Coronary artery (tissue), 2 donors: ENCODE measurements at regions not wholly inside any gene's neighbourhood (a gene's known extent, or its start where the extent isn't known, plus 50 kb on each side); places are given as distances from the start of the nearest gene placed in this dataset.

Experiments
- DNase-seq: peaks from one replicate; pipeline ENCODE4 v3.0.0-alpha.2; 2017; ENCODE audit warnings: low spot score
- H3K27ac ChIP-seq, 2 donors: fragments of 200-600 bp; sonication (generic); one replicate each; pipeline ENCODE4 v1.5.1; 2016 to 2019
- H3K4me3 ChIP-seq: fragments of 200-600 bp; sonication (generic); 2 replicates; pipeline ENCODE4 v1.5.1; 2016; ENCODE audit warnings: mild to moderate bottlenecking, moderate library complexity
- TF ChIP-seq, protein P1 (sequence below): fragments of 200-600 bp; sonication (generic); IDR thresholded peaks from one replicate; pipeline ENCODE4 v1.5.1; 2019; ENCODE audit warnings: antibody characterized with exemption

DNA sequence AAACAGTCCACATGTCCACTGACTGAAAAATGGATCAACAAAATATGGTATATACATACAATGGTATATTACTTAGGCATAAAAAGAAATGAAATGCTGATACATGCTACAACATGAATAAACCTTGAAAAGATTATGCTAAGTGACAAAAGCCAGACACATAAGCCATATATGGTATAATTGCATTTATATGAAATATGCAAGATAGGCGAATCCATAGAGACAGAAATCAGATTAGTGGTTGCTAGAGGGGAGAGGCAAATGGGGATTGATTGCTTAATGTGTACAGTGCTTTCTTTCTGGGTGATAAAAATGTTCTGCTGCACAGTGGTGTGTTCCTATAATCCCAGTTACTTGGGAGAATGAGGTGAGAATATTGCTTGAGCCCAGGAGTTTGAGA is 171.0 kb downstream of the CYP26B1 start:
- TF ChIP-seq, protein P1, sequence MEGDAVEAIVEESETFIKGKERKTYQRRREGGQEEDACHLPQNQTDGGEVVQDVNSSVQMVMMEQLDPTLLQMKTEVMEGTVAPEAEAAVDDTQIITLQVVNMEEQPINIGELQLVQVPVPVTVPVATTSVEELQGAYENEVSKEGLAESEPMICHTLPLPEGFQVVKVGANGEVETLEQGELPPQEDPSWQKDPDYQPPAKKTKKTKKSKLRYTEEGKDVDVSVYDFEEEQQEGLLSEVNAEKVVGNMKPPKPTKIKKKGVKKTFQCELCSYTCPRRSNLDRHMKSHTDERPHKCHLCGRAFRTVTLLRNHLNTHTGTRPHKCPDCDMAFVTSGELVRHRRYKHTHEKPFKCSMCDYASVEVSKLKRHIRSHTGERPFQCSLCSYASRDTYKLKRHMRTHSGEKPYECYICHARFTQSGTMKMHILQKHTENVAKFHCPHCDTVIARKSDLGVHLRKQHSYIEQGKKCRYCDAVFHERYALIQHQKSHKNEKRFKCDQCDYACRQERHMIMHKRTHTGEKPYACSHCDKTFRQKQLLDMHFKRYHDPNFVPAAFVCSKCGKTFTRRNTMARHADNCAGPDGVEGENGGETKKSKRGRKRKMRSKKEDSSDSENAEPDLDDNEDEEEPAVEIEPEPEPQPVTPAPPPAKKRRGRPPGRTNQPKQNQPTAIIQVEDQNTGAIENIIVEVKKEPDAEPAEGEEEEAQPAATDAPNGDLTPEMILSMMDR: no peak
- no peak overlapping the region for H3K27ac ChIP-seq
- DNase-seq: no peak
- no peak overlapping the region for H3K4me3 ChIP-seq

DNA sequence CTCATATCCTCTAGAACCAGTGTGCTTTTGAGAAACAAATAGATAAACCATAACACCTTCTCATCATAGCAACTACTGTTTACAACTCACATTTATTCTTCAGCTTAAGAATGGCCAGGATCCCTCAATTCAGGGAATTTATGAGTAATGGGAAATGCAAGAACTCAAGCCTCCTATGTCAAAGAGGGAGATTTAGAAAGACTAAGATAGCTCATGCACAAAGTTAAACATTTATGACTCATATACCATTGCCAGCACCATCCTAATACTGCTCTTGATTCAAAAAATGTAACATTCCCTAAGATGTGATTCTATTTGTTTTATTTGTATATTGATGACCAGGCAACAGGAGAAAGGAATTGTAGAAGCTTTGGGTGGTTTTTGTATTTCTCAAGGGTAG is 172.8 kb downstream of the CYP26B1 start:
- H3K4me3 ChIP-seq: no peak overlapping the region
- TF ChIP-seq, protein P1: no peak
- no peak for DNase-seq
- no peak overlapping the region for H3K27ac ChIP-seq

DNA sequence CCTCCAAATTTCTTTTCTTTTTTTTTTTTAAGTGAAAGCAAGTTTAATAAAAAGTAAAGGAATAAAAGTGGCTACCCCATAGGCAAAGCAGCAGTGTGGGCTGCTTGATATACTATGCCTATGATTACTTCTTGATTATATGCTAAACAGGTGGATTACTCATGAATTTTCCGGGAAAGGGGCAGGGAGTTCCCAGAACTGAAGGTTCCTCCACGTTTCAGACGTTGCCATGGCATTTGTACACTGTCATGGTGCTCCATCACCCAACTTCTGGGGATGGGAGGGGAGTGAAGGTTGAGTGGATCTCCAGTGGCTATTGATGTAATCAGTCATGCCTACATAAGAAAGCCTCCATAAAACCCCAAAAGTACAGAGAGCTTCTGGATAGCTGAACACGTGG is 176.2 kb downstream of the CYP26B1 start:
- Histone ChIP-seq H3K27ac (no peak overlapping the region), H3K4me3 (no peak overlapping the region)
- DNase-seq: no peak
- TF ChIP-seq, protein P1: no peak

DNA sequence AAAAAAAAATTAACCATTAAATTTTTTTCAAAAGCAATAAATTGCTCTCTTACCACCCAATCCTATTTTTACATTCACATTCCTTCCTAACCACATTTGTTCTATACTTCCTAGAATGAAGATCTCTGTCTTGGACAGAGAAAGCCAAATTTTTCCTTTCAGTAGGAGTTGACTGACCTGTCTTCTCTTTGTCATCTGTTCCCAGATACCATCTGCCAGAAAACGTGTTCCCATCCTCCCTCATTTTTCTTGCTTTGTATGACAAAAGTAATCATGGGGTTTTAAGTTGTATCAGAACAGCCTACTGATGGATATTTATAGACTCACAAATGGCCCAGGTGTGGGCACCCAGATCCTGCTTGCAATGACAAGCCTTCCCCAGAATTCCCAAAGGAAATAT is 182.1 kb downstream of the CYP26B1 start:
- no peak for DNase-seq
- TF ChIP-seq, protein P1: no peak
- H3K4me3 ChIP-seq: no peak overlapping the region
- H3K27ac ChIP-seq: no peak overlapping the region

DNA sequence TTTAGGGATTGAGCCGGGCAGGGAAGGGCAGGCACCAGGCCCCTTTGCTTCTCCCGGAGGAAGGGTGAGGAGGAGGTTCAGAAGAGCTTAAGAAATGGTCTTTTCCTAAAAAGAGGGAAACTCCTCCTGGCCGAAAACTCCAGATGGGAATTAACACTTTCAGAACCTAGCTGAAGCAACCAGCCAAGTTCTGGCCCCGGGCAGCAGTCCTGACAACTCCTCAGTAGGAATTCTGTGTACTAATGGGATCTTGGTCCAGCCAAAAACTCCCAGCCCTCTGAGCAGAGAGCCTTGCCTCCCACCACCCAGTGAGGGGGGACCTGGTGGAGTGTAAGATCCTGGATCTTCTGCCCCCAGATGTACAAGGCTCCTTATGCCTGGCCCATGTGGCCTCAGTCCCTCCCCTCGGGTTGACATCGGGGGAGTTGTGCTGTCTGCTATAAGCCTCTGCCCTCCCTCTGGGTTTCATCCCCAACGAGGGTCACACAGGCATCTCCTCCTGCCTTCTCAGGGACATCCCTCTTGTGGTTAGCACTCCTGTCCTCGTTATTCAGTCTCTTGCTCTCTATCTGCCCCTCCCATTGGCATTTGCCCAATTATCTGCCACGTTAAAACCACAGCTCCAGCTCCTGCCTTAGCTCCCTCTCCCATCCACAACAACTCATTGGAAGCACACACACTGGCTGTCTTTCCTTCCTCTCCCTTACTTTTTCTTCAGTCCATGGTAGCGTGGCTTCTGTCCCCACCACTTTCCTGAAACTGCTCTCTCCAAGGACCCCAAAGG is 184.6 kb downstream of the CYP26B1 start:
- Histone ChIP-seq H3K4me3 (no peak overlapping the region), H3K27ac (no peak overlapping the region)
- DNase-seq: no peak
- TF ChIP-seq, protein P1: no peak

DNA sequence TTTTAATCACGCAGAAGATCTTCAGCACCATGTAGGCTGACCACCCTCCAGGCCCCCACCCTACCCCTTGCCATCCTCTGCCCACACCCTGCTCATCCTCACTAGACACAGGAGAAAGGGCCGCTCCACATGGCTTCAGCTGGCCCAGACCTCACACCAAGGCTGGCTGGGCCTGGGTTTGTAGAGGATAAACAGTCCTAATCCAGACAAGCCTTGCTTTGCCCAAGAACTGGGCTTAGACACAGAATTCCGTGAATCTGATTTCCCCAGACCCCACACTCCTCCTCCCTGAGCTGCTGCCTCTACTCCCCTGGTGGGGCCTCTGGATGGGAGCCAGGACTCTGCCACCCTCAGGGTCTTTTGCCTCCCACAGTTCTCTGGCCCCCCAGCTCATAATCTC is 185.3 kb downstream of the CYP26B1 start:
- DNase-seq: no peak
- Histone ChIP-seq H3K27ac (no peak overlapping the region), H3K4me3 (no peak overlapping the region)
- TF ChIP-seq, protein P1: no peak

DNA sequence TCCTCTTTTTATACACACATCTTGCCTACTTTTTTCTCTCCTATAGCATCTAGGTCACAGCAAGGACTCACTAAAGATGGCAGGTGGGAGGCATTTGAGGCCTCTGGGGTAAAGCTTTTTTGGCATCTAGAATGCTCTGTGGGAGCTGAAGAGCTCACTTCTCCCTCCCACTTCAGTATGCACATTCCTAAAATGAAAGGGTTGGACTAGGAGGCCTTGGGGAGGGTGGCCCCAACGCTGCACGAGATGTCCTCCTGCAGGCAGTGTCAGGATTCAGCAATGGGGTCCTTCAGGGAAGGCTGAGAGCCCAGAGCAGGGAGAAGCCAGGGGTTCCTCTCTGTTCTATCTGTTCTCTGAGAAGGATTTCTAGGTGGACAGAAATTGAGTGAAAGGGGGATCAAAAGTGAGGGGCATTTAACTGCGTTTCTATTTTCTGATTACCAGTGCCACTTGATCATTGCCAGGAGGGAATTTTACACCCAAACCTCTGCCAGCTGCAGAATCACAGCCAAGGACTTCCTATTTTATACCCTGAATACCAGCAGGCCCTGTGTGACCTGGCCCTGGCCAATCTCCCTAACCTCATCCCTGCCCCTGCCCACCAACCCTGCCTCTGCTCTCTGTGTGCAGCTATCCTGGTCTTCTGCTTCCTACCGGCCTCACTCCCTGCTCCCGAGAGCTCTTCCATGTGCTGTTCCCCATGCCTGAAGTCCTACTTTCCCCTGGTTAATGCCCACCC is 186.2 kb downstream of the CYP26B1 start:
- no peak for DNase-seq
- TF ChIP-seq, protein P1: no peak
- Histone ChIP-seq H3K27ac (no peak overlapping the region), H3K4me3 (no peak overlapping the region)
